Right lobe of liver (tissue), 6 donors: ENCODE measurements at regions not wholly inside any gene's neighbourhood (a gene's known extent, or its start where the extent isn't known, plus 50 kb on each side); places are given as distances from the start of the nearest gene placed in this dataset.
A peak's percentile ranks its signal among the peaks of the same experiment; 100 is the strongest.

Source experiments
- ATAC-seq, 4 donors: fragments of 200-7000 bp; cut with Tn5 transposase; one replicate each; pipeline ENCODE4 v1.9.1; 2020; ENCODE audit warnings: mild to moderate bottlenecking in 4 of 4, moderate library complexity in 4 of 4
- DNase-seq, 3 donors: peaks; one replicate each; pipeline ENCODE4 v3.0.0-alpha.2; 2020
- H3K27ac ChIP-seq, 3 donors: fragments of 200-600 bp; one replicate each; pipeline ENCODE4 v1.8.0; 2022
- H3K27me3 ChIP-seq, 2 donors: fragments of 200-600 bp; one replicate each; pipeline ENCODE4 v1.8.0; 2022
- H3K36me3 ChIP-seq, 4 donors: fragments of 200-600 bp; sonication (generic) in 1 of 4; one replicate each; pipeline versions ENCODE4 v1.5.1 to v1.8.0; 2017 to 2022; ENCODE audit warnings: control low read depth in 1 of 4
- H3K4me1 ChIP-seq, 4 donors: fragments of 200-600 bp; sonication (generic) in 1 of 4; one replicate each; pipeline versions ENCODE4 v1.5.1 to v1.8.0; 2017 to 2022; ENCODE audit warnings: control low read depth in 1 of 4
- H3K4me3 ChIP-seq, 3 donors: fragments of 200-600 bp; one replicate each; pipeline ENCODE4 v1.8.0; 2022
- H3K9me3 ChIP-seq, 4 donors: fragments of 200-600 bp; sonication (generic) in 1 of 4; one replicate each; pipeline versions ENCODE4 v1.5.1 to v1.8.0; 2017 to 2022; ENCODE audit warnings: control low read depth in 1 of 4
- CTCF ChIP-seq, 4 donors: fragments of 200-600 bp in 3 of 4; fragments of 450-650 bp in 1 of 4; IDR thresholded peaks; one replicate each; pipeline versions ENCODE4 v1.5.1 to v1.8.0; 2016 to 2022; ENCODE audit warnings: antibody characterized with exemption in 4 of 4, mild to moderate bottlenecking in 2 of 4
- POLR2A ChIP-seq: fragments of 450-650 bp; IDR thresholded peaks from one replicate; pipeline ENCODE4 v1.6.1; 2017; ENCODE audit warnings: antibody characterized with exemption, mild to moderate bottlenecking
- WGBS: methylation state at CpG from one replicate; pipeline ENCODE4 v1.1.6; 2018; ENCODE audit warnings: low coverage, low lambda C conversion rate; ENCODE audit not compliant: insufficient coverage; ENCODE audit errors: missing lambda C conversion rate; 5-methylcytosine and 5-hydroxymethylcytosine counted together
- intact Hi-C, 2 donors: fragments of 100-400 bp; cut with DNase I; formaldehyde crosslinking; loops; one replicate each; pipeline versions ENCODE4 v1.11.2 to v1.14.1; 2022
- donor health status: DM: no; HTN: yes; CAD: no.
- donor health status: DM: no; HTN: no; CAD: no.
- donor health status: DM: no; HTN: no; CAD: no.
- donor health status: DM: no; HTN: yes; CAD: no.
- donor health status: DM: no; HTN: yes; CAD: no.

GRCh38 chr6:145082359-145082758, 653.0 kb downstream of the EPM2A start:
- WGBS: 83% methylated on average over 4 of the region's 4 CpGs
- intact Hi-C loops: no loop called here
- H3K27me3 ChIP-seq: no peaks in the 10 kb centered on the region
- H3K4me3 ChIP-seq: no peak overlapping the region
- peaks cover 0 to 4% (median 0%) of the 10 kb centered on the region in 4 donors for H3K4me1 ChIP-seq
- no peaks in the 10 kb centered on the region for H3K36me3 ChIP-seq
- no peak for DNase-seq
- no peaks in the 10 kb centered on the region for H3K9me3 ChIP-seq
- no peak for TF ChIP-seq CTCF (IDR thresholded peaks at IDR 0.05)
- TF ChIP-seq POLR2A: no peak
- no peak overlapping the region for H3K27ac ChIP-seq
- no peak for ATAC-seq

DNA sequence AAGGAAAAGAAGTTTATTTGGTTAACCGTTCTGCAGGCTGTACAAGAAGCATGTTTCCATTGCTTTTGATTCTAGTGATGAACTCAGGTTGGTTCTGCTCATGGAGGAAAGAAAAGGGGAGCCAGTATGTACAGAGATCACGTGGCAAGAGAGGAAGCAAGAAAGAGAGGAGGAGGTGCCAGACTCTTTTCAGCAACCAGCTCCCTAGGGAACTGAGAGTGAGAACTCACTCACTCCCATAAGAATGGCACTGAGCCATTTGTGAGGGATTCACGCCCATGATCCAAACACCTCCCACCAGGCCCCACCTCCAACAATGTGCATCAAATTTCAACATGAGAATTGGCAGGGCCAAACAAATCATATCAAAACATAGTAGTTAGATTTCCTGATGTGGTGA, 649.1 kb downstream of the EPM2A start:
- H3K4me1 ChIP-seq: peaks cover 0 to 12% (median 6%) of the 10 kb centered on the region in 4 donors
- WGBS: 64% methylated on average over 3 of the region's 3 CpGs
- H3K36me3 ChIP-seq: no peaks in the 10 kb centered on the region
- H3K4me3 ChIP-seq: no peak overlapping the region
- TF ChIP-seq POLR2A (no peak), CTCF (IDR thresholded peaks at IDR 0.05) (no peak)
- DNase-seq (no peak), ATAC-seq (no peak)
- H3K9me3 ChIP-seq: no peaks in the 10 kb centered on the region
- H3K27ac ChIP-seq: no peak overlapping the region
- intact Hi-C loops: no loop called here
- no peaks in the 10 kb centered on the region for H3K27me3 ChIP-seq

DNA sequence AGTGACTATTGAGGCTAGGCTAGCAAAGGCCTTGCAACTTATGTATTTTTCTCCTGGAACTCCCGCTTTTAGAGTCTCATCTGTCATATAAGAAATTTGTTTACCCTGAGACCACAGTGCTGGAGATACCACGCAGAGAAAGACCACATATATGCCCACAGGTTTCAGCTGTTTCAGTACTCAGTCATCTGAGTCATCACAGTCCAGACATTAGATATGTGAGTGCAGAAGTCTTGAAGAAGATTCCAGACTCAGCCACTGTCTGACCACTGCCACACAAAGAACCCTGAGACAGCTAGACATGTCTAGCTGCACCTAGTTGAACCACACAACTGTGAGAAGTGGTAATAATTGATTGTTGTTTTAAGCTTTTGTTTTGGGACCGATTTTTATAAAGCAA, 648.3 kb downstream of the EPM2A start:
- WGBS: 71% methylated on average over 3 of the region's 3 CpGs
- intact Hi-C loops: no loop called here
- Histone ChIP-seq H3K4me1 (peaks cover 0 to 17% (median 7%) of the 10 kb centered on the region in 4 donors), H3K27me3 (no peaks in the 10 kb centered on the region), H3K27ac (no peak overlapping the region), H3K9me3 (no peaks in the 10 kb centered on the region), H3K4me3 (no peak overlapping the region), H3K36me3 (no peaks in the 10 kb centered on the region)
- DNase-seq: no peak
- TF ChIP-seq CTCF (IDR thresholded peaks at IDR 0.05) (no peak), POLR2A (no peak)
- ATAC-seq: no peak

DNA sequence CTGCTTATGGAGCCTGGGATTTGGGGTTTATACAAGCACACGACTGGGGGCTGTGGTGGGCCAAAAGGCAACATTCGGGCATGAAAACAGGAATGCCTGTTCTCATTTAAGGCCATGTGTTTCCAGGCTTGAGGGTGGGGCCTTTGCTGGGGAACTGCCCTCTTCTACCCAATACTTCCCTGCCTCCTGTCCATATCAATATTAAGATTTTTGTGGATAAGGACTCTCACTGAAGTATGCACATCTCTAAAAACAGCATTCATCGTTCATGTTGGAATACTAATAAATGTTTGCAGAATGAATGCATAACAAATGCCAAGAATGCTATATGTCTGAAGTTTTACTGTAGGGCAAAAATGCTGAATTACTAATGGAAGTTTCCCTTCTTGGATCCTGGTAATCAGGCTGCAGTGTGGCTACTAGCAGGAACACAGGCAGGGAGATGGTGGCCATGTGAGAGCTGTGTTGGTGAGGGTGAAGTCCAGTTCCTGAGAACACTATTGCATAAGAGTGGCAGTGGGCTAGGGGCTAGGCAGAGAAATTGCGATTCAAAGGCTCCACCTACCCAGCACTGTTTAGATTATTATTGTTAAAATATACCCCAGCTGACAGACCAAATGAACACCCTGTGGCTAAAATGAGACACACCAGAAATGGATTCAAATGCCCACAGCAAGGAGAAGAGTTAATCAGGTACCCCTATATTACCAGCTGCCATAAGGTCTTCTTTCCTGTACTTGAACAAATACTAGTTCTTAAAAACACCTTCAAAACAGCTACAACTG, 644.3 kb downstream of the EPM2A start:
- DNase-seq (peak; percentile 40 to 68 (median 67)), ATAC-seq (peak; percentile 95 to 98 (median 98))
- H3K4me3 ChIP-seq: no peak overlapping the region
- no peaks in the 10 kb centered on the region for H3K27me3 ChIP-seq
- TF ChIP-seq CTCF (IDR thresholded peaks at IDR 0.05): peak in 1 of 4 donors; percentile 6
- peak; percentile 15 for TF ChIP-seq POLR2A
- 41% methylated on average over 4 of the region's 4 CpGs for WGBS
- peak overlapping the region in 2 of 3 donors; percentile 71 to 86 for H3K27ac ChIP-seq
- H3K4me1 ChIP-seq: peaks cover 0 to 17% (median 9%) of the 10 kb centered on the region in 4 donors
- intact Hi-C loops: no loop called here
- no peaks in the 10 kb centered on the region for H3K9me3 ChIP-seq
- H3K36me3 ChIP-seq: no peaks in the 10 kb centered on the region
